ENCODE measurements at regions not wholly inside any gene's neighbourhood (a gene's known extent, or its start where the extent isn't known, plus 50 kb on each side); places are given as distances from the start of the nearest gene placed in this dataset.

DNA sequence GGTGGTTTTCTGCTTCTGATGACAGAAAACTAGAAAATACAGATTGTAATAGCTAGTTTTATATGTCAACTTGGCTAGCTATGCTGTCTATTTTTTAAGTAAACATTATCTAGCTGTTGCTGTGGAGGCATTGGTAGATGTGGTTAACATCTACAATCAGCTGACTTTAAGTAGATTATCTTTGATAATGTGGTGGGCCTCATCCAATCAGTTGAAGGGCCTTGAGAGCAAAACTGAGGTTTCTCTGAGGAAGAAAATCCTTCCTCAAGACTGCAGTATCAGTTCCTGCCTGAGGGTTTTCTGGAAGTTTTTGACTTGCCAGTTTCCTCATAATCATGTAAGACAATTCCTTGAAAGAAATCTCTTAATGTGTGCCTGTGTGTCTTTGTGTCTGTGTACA is 75.9 kb upstream of the SPHKAP start:
- no peaks in the 10 kb centered on the region for H3K27me3 ChIP-seq (ENCODE audit: control insufficient read depth, insufficient read depth, low read length)
- H3K36me3 ChIP-seq (ENCODE audit: control insufficient read depth, insufficient read depth, low read length) = no peaks in the 10 kb centered on the region
- TF ChIP-seq, protein P1, sequence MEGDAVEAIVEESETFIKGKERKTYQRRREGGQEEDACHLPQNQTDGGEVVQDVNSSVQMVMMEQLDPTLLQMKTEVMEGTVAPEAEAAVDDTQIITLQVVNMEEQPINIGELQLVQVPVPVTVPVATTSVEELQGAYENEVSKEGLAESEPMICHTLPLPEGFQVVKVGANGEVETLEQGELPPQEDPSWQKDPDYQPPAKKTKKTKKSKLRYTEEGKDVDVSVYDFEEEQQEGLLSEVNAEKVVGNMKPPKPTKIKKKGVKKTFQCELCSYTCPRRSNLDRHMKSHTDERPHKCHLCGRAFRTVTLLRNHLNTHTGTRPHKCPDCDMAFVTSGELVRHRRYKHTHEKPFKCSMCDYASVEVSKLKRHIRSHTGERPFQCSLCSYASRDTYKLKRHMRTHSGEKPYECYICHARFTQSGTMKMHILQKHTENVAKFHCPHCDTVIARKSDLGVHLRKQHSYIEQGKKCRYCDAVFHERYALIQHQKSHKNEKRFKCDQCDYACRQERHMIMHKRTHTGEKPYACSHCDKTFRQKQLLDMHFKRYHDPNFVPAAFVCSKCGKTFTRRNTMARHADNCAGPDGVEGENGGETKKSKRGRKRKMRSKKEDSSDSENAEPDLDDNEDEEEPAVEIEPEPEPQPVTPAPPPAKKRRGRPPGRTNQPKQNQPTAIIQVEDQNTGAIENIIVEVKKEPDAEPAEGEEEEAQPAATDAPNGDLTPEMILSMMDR (IDR thresholded peaks at IDR 0.05; ENCODE audit: insufficient read depth, low read length, poor library complexity, severe bottlenecking) = no peak
- H3K4me3 ChIP-seq (ENCODE audit: low read depth, low read length) = no peak overlapping the region
- no peak for DNase-seq (ENCODE audit: low read depth)

DNA sequence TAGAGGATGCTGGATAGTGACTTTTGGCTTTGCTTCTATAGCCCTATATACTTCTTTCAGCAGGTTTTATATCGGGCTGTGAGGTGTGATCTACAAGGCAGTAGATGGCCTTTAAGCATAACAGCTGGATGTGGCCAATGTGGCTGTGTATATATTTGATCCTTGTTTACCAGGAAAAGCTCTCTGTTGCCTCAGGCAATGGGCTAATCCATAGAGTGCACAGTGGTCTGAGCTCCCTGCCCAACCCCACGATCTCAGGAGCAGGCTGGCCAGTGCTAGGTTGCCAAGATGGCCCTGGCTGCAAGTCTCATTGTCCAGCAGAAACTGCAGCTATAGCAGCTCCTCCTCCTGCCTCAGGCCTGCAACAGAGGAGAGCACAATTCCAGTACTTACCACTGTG is 72.3 kb upstream of the SPHKAP start:
- no peak for DNase-seq (ENCODE audit: low read depth)
- no peaks in the 10 kb centered on the region for H3K27me3 ChIP-seq (ENCODE audit: control insufficient read depth, insufficient read depth, low read length)
- H3K4me3 ChIP-seq (ENCODE audit: low read depth, low read length) = no peak overlapping the region
- TF ChIP-seq, protein P1 (IDR thresholded peaks at IDR 0.05; ENCODE audit: insufficient read depth, low read length, poor library complexity, severe bottlenecking) = no peak
- no peaks in the 10 kb centered on the region for H3K36me3 ChIP-seq (ENCODE audit: control insufficient read depth, insufficient read depth, low read length)

DNA sequence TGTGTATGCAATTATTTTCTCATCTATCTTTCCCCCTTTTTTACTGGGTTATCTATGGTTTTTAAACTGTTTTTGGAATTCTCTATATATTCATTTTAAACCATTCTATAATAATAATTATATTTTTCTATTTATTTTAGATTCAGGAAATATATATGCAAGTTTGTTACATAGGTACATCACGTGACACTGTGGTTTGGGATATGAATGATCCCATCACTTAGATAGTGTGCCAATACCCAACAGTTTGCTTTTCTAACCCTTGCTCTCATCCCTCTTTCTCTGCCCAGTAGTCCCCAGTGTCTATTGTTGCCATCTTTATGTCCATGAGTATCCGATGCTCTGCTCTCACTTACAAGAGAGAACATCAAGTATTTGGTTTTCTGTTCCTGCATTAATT is 65.8 kb upstream of the SPHKAP start:
- Histone ChIP-seq H3K36me3 (ENCODE audit: control insufficient read depth, insufficient read depth, low read length) (no peaks in the 10 kb centered on the region), H3K4me3 (ENCODE audit: low read depth, low read length) (no peak overlapping the region), H3K27me3 (ENCODE audit: control insufficient read depth, insufficient read depth, low read length) (no peaks in the 10 kb centered on the region)
- DNase-seq (ENCODE audit: low read depth) = no peak
- TF ChIP-seq, protein P1 (IDR thresholded peaks at IDR 0.05; ENCODE audit: insufficient read depth, low read length, poor library complexity, severe bottlenecking) = no peak

DNA sequence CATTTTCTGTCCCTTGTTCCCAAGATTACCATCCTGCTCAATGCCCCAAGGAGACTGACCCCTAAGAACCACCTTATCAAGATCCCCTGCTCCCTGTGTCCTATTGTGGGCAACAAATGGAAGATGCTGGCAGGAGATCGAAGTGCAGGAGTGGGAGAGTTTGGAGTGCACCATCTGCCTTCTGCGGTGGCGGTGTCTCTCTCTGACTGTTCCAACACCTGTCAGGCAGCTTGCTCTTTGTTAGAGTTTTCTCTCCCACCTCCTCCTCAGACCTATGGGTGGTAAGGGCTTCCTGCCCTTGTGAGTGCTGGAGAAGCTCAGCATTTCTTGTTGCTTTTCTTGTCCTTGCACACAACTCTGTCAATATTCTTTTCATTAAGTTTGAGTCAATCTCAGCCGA is 64.1 kb upstream of the SPHKAP start:
- H3K36me3 ChIP-seq (ENCODE audit: control insufficient read depth, insufficient read depth, low read length) = no peaks in the 10 kb centered on the region
- H3K4me3 ChIP-seq (ENCODE audit: low read depth, low read length) = no peak overlapping the region
- TF ChIP-seq, protein P1 (IDR thresholded peaks at IDR 0.05; ENCODE audit: insufficient read depth, low read length, poor library complexity, severe bottlenecking) = no peak
- no peaks in the 10 kb centered on the region for H3K27me3 ChIP-seq (ENCODE audit: control insufficient read depth, insufficient read depth, low read length)
- no peak for DNase-seq (ENCODE audit: low read depth)

DNA sequence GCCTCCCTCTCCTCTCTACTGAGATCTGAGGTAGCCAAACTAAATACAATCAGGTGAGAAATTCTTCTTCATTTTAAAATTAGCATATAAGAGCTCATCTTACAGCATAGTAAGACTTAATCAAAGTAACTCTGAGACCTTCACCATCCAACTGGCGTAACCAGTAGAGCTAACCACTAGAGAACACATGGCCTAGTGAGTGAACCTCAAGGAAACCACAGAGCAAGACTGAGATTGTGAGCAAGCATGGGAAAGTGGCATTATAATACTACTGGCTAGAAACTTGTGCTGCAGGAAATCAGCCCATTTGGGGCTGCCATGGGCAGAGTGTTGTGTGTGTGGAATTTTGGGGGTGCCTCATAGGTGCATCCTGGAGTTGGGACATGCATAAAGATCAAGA is 61.1 kb upstream of the SPHKAP start:
- H3K27me3 ChIP-seq (ENCODE audit: control insufficient read depth, insufficient read depth, low read length) = no peaks in the 10 kb centered on the region
- H3K4me3 ChIP-seq (ENCODE audit: low read depth, low read length) = no peak overlapping the region
- TF ChIP-seq, protein P1 (IDR thresholded peaks at IDR 0.05; ENCODE audit: insufficient read depth, low read length, poor library complexity, severe bottlenecking) = no peak
- no peaks in the 10 kb centered on the region for H3K36me3 ChIP-seq (ENCODE audit: control insufficient read depth, insufficient read depth, low read length)
- no peak for DNase-seq (ENCODE audit: low read depth)

DNA sequence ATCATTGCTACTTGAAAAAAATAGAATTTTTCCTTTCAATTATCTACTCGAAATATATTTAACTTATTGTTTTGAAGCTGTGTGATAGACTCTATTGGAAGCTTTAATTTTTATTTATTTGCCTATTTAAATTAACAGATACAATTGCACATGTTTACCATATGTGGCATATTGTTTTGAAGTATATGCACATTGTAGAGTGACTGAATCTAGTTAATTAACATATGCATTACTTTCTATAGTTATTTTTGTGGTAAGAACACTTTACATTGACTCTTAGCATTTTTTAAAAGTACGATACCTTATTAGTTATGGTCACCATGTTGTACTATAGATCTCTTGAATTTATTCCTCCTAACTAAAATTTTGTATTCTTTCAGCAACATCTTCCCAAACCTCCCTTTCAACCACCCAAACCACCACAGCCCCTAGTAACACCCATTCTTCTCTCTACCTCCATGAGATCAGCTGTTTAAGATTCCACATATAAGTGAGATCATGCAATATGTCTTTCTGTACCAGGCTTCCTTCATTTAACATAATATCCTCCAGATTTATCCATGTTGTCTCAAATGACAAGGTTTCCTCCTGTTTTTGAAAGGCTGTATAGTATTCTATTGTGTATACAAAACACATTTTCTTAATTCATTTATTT is 58.5 kb upstream of the SPHKAP start:
- no peaks in the 10 kb centered on the region for H3K27me3 ChIP-seq (ENCODE audit: control insufficient read depth, insufficient read depth, low read length)
- no peak overlapping the region for H3K4me3 ChIP-seq (ENCODE audit: low read depth, low read length)
- H3K36me3 ChIP-seq (ENCODE audit: control insufficient read depth, insufficient read depth, low read length) = no peaks in the 10 kb centered on the region
- no peak for DNase-seq (ENCODE audit: low read depth)
- TF ChIP-seq, protein P1 (IDR thresholded peaks at IDR 0.05; ENCODE audit: insufficient read depth, low read length, poor library complexity, severe bottlenecking) = no peak
